Gastrocnemius medialis (tissue), 4 donors: ENCODE measurements at regions not wholly inside any gene's neighbourhood (a gene's known extent, or its start where the extent isn't known, plus 50 kb on each side); places are given as distances from the start of the nearest gene placed in this dataset.
"Not testable (repeated sequence)": the region's sequence is repeated elsewhere in the genome, so short reads cannot be mapped to it uniquely, and the experiment has no call there.

Experiments used
- ATAC-seq, 2 donors: fragments of 150-250 bp; one replicate each; pipeline ENCODE4 v1.9.1; 2016
- DNase-seq, 2 donors: peaks; one replicate each; pipeline ENCODE4 v3.0.0-alpha.2; 2019
- H3K27ac ChIP-seq, 4 donors: fragments of 200-600 bp; sonication (generic); 1 replicate in 1 of 4; 2 replicates in 3 of 4; pipeline ENCODE4 v1.5.1; 2016 to 2018; ENCODE audit warnings: mild to moderate bottlenecking in 2 of 4, moderate library complexity in 1 of 4
- H3K27me3 ChIP-seq, 3 donors: fragments of 200-600 bp; sonication (generic) in 2 of 3; 1 replicate in 1 of 3; 2 replicates in 2 of 3; pipeline versions ENCODE4 v1.5.1 to v1.6.0; 2016 to 2019; ENCODE audit warnings: mild to moderate bottlenecking in 1 of 3, moderate library complexity in 1 of 3
- H3K36me3 ChIP-seq, 2 donors: fragments of 200-600 bp; sonication (generic) in 1 of 2; one replicate each; pipeline ENCODE4 v1.5.1; 2017 to 2018
- H3K4me1 ChIP-seq, 2 donors: fragments of 200-600 bp; sonication (generic) in 1 of 2; one replicate each; pipeline ENCODE4 v1.5.1; 2016 to 2017; ENCODE audit warnings: mild to moderate bottlenecking in 2 of 2
- H3K4me3 ChIP-seq, 4 donors: fragments of 200-600 bp; sonication (generic) in 3 of 4; 1 replicate in 1 of 4; 2 replicates in 3 of 4; pipeline ENCODE4 v1.5.1; 2016 to 2019; ENCODE audit warnings: mild to moderate bottlenecking in 2 of 4
- H3K9me3 ChIP-seq, 3 donors: fragments of 200-600 bp; sonication (generic) in 2 of 3; 1 replicate in 1 of 3; 2 replicates in 2 of 3; pipeline ENCODE4 v1.5.1; 2016 to 2019
- CTCF ChIP-seq, 5 experiments: fragments of 450-650 bp in 3 of 5; fragments of 200-600 bp in 2 of 5; sonication (generic) in 2 of 5; IDR thresholded peaks in 4 of 5; conservative IDR thresholded peaks in 1 of 5; 1 replicate in 4 of 5; 2 replicates in 1 of 5; pipeline ENCODE4 v1.5.1; 2016 to 2019; ENCODE audit warnings: antibody characterized with exemption in 5 of 5, mild to moderate bottlenecking in 3 of 5, moderate library complexity in 3 of 5
- POLR2A ChIP-seq, 2 donors: fragments of 450-650 bp; IDR thresholded peaks; one replicate each; pipeline ENCODE4 v1.6.1; 2017; ENCODE audit warnings: antibody characterized with exemption in 2 of 2, mild to moderate bottlenecking in 2 of 2, moderate library complexity in 2 of 2
- in situ Hi-C, 4 donors: fragments of 200-750 bp; cut with MboI; loops; one replicate each; pipeline versions ENCODE4 v1.15.0 to v1.8.0; 2017; ENCODE audit warnings: low sequenced_read_pairs in 4 of 4
- intact Hi-C: fragments of 100-400 bp; cut with DNase I; formaldehyde crosslinking; loops from one replicate; pipeline ENCODE4 v1.15.1; 2023; ENCODE audit warnings: low total_unique reads

- no peaks in the 10 kb centered on the region for H3K36me3 ChIP-seq
- no peak for ATAC-seq
- DNase-seq: no peak
- intact Hi-C loops (no loop called here), in situ Hi-C loops (no loop called here)
- peaks cover 4 to 15% (median 7%) of the 10 kb centered on the region in 3 donors for H3K27me3 ChIP-seq
- no peaks in the 10 kb centered on the region for H3K4me1 ChIP-seq
- no peak overlapping the region for H3K4me3 ChIP-seq
- H3K27ac ChIP-seq: no peak overlapping the region
- TF ChIP-seq CTCF (IDR thresholded peaks at IDR 0.05 in 4 of 5, conservative IDR thresholded peaks at IDR 0.05 in 1 of 5) (no peak), POLR2A (IDR thresholded peaks at IDR 0.05) (no peak)
- no peaks in the 10 kb centered on the region for H3K9me3 ChIP-seq
Measured at GRCh38 chr2:104945121-104945520, 91.2 kb downstream of the POU3F3 start.

- in situ Hi-C loops (no loop called here), intact Hi-C loops (no loop called here)
- Histone ChIP-seq H3K9me3 (no peaks in the 10 kb centered on the region), H3K27me3 (peaks cover 4 to 15% (median 7%) of the 10 kb centered on the region in 3 donors), H3K4me3 (no peak overlapping the region), H3K4me1 (no peaks in the 10 kb centered on the region), H3K36me3 (no peaks in the 10 kb centered on the region), H3K27ac (no peak overlapping the region)
- no peak for DNase-seq
- TF ChIP-seq CTCF (IDR thresholded peaks at IDR 0.05 in 4 of 5, conservative IDR thresholded peaks at IDR 0.05 in 1 of 5) (no peak), POLR2A (IDR thresholded peaks at IDR 0.05) (no peak)
- ATAC-seq: no peak
Measured at GRCh38 chr2:104945866-104946265, 92.0 kb downstream of the POU3F3 start.

GRCh38 chr2:104947456-104947855 lies 90.4 kb upstream of the MRPS9 start:
- H3K27me3 ChIP-seq: peaks cover 4 to 13% (median 7%) of the 10 kb centered on the region in 3 donors
- H3K9me3 ChIP-seq, DNase-seq, H3K4me3 ChIP-seq, H3K4me1 ChIP-seq, H3K36me3 ChIP-seq, H3K27ac ChIP-seq, intact Hi-C loops, ATAC-seq, in situ Hi-C loops: not testable (repeated sequence)

- intact Hi-C loops (no loop called here), in situ Hi-C loops (no loop called here)
- Histone ChIP-seq H3K4me1 (no peaks in the 10 kb centered on the region), H3K4me3 (no peak overlapping the region), H3K9me3 (no peaks in the 10 kb centered on the region), H3K27me3 (no peaks in the 10 kb centered on the region), H3K36me3 (no peaks in the 10 kb centered on the region), H3K27ac (no peak overlapping the region)
- TF ChIP-seq CTCF (IDR thresholded peaks at IDR 0.05 in 4 of 5, conservative IDR thresholded peaks at IDR 0.05 in 1 of 5): no peak
- no peak for TF ChIP-seq POLR2A (IDR thresholded peaks at IDR 0.05)
- DNase-seq (no peak), ATAC-seq (no peak)
Measured at GRCh38 chr2:104952976-104953375, 84.9 kb upstream of the MRPS9 start.

GRCh38 chr2:104965900-104966299 lies 72.0 kb upstream of the MRPS9 start:
- in situ Hi-C loops (no loop called here), intact Hi-C loops (no loop called here)
- no peak overlapping the region for H3K27ac ChIP-seq
- no peaks in the 10 kb centered on the region for H3K27me3 ChIP-seq
- H3K4me3 ChIP-seq: no peak overlapping the region
- no peak for ATAC-seq
- H3K9me3 ChIP-seq: no peaks in the 10 kb centered on the region
- no peak for DNase-seq
- TF ChIP-seq POLR2A (IDR thresholded peaks at IDR 0.05) (no peak), CTCF (IDR thresholded peaks at IDR 0.05 in 4 of 5, conservative IDR thresholded peaks at IDR 0.05 in 1 of 5) (no peak)
- H3K4me1 ChIP-seq: no peaks in the 10 kb centered on the region
- H3K36me3 ChIP-seq: no peaks in the 10 kb centered on the region
